HEK293 (cell line): ENCODE measurements at regions not wholly inside any gene's neighbourhood (a gene's known extent, or its start where the extent isn't known, plus 50 kb on each side); places are given as distances from the start of the nearest gene placed in this dataset.

Experiments
- CTCF ChIA-PET: fragments of 350-600 bp; formaldehyde crosslinking; extraction: SDS; loops from one replicate; lab custom pipeline; 2021; ENCODE audit warnings: antibody characterized with exemption; lab: Yijun Ruan, JAX
- POLR2A ChIA-PET: fragments of 300-600 bp; formaldehyde crosslinking; extraction: SDS; loops from one replicate; lab custom pipeline; 2020; ENCODE audit warnings: antibody characterized with exemption, inconsistent platforms; lab: Yijun Ruan, JAX
- H3K27ac ChIP-seq: fragments of 200-500 bp; sonication (Bioruptor generic); 2 replicates; pipeline ENCODE4 v1.5.1; 2014; ENCODE audit warnings: low read depth, low read length, control low read depth, inconsistent platforms; ENCODE audit errors: extremely low read depth
- H3K36me3 ChIP-seq, 2 experiments: fragments of 200-500 bp in 1 of 2; sonication (Bioruptor generic) in 1 of 2; 1 replicate in 1 of 2; 2 replicates in 1 of 2; pipeline ENCODE4 v1.5.1; 2014 to 2017; ENCODE audit warnings: inconsistent platforms in 2 of 2, low read length in 2 of 2; ENCODE audit not compliant: control insufficient read depth in 2 of 2, insufficient read depth in 1 of 2
- H3K4me1 ChIP-seq: fragments of 200-500 bp; sonication (Bioruptor generic); 2 replicates; pipeline ENCODE4 v1.5.1; 2014; ENCODE audit warnings: mild to moderate bottlenecking, low read length, inconsistent platforms; ENCODE audit not compliant: control insufficient read depth, insufficient read depth
- H3K4me3 ChIP-seq: 2 replicates; pipeline ENCODE4 v1.5.1; 2011; ENCODE audit warnings: low read depth, mild to moderate bottlenecking, control low read depth, low read length, moderate library complexity
- H3K9me3 ChIP-seq: fragments of 200-500 bp; sonication (Bioruptor generic); 2 replicates; pipeline ENCODE4 v1.5.1; 2014; ENCODE audit warnings: low read depth, low read length, inconsistent platforms; ENCODE audit not compliant: control insufficient read depth, insufficient read depth
- KLF1 ChIP-seq: fragments of 450-650 bp; formaldehyde crosslinking; IDR thresholded peaks from 2 replicates; pipeline ENCODE4 v1.5.1; 2016; ENCODE audit warnings: missing biosample characterization, missing genetic modification characterization
- RBAK ChIP-seq: fragments of 450-650 bp; formaldehyde crosslinking; IDR thresholded peaks from 2 replicates; pipeline ENCODE4 v1.5.1; 2016; ENCODE audit warnings: missing biosample characterization, missing genetic modification characterization
- SALL2 ChIP-seq: fragments of 450-650 bp; formaldehyde crosslinking; IDR thresholded peaks from 2 replicates; pipeline ENCODE4 v1.5.0; 2017; ENCODE audit warnings: missing biosample characterization, mild to moderate bottlenecking, missing genetic modification characterization, borderline replicate concordance
- TRIM28 ChIP-seq: IDR thresholded peaks from 2 replicates; pipeline ENCODE4 v1.6.1; 2011; ENCODE audit warnings: low read length, control low read depth, borderline replicate concordance
- YY1 ChIP-seq: fragments of 450-650 bp; formaldehyde crosslinking; IDR thresholded peaks from 2 replicates; pipeline ENCODE4 v1.5.1; 2018; ENCODE audit warnings: missing biosample characterization, missing genetic modification characterization
- ZNF140 ChIP-seq: fragments of 450-650 bp; formaldehyde crosslinking; IDR thresholded peaks from 2 replicates; pipeline ENCODE4 v1.5.1; 2016; ENCODE audit warnings: missing biosample characterization, missing genetic modification characterization
- ZNF18 ChIP-seq: fragments of 450-650 bp; formaldehyde crosslinking; IDR thresholded peaks from 2 replicates; pipeline ENCODE4 v1.5.1; 2016; ENCODE audit warnings: missing biosample characterization, missing genetic modification characterization
- ZNF221 ChIP-seq: fragments of 450-650 bp; formaldehyde crosslinking; IDR thresholded peaks from 2 replicates; pipeline ENCODE4 v1.5.1; 2017; ENCODE audit warnings: missing biosample characterization, missing genetic modification characterization, borderline replicate concordance
- ZNF324 ChIP-seq: fragments of 450-650 bp; formaldehyde crosslinking; IDR thresholded peaks from 2 replicates; pipeline ENCODE4 v1.5.1; 2016; ENCODE audit warnings: missing biosample characterization, missing genetic modification characterization
- ZNF37A ChIP-seq: fragments of 450-650 bp; IDR thresholded peaks from 2 replicates; pipeline ENCODE4 v1.5.1; 2018; ENCODE audit warnings: missing biosample characterization, missing genetic modification characterization
- ZNF692 ChIP-seq: fragments of 450-650 bp; formaldehyde crosslinking; IDR thresholded peaks from 2 replicates; pipeline ENCODE4 v1.5.1; 2016; ENCODE audit warnings: missing biosample characterization, missing genetic modification characterization
- ZNF704 ChIP-seq: fragments of 450-650 bp; formaldehyde crosslinking; IDR thresholded peaks from 2 replicates; pipeline ENCODE4 v1.5.1; 2016; ENCODE audit warnings: missing biosample characterization, missing genetic modification characterization
- ZSCAN30 ChIP-seq: fragments of 450-650 bp; IDR thresholded peaks from 2 replicates; pipeline ENCODE4 v1.5.1; 2018; ENCODE audit warnings: missing biosample characterization, mild to moderate bottlenecking, missing genetic modification characterization, moderate library complexity
- ZSCAN5A ChIP-seq: fragments of 450-650 bp; formaldehyde crosslinking; IDR thresholded peaks from 2 replicates; pipeline ENCODE4 v1.5.1; 2016; ENCODE audit warnings: missing biosample characterization, missing genetic modification characterization
- ZXDB ChIP-seq: fragments of 450-650 bp; formaldehyde crosslinking; IDR thresholded peaks from 2 replicates; pipeline ENCODE4 v1.5.1; 2016; ENCODE audit warnings: missing biosample characterization, missing genetic modification characterization

GRCh38 chr18:47748847-47749599 lies 181.4 kb downstream of the SMAD2 start (continued):
- TF ChIP-seq ZNF692 (tag by site-specific recombination), result peak; percentile 38; the same call in 1 of the 2 replicates
- TF ChIP-seq ZSCAN30 (tag by site-specific recombination), result peak; percentile 96

- no peaks in the 10 kb centered on the region for H3K9me3 ChIP-seq
Observed at GRCh38 chr18:47748093-47748796, 182.2 kb downstream of the SMAD2 start.

GRCh38 chr18:47747260-47747795 lies 183.1 kb downstream of the SMAD2 start:
- no peaks in the 10 kb centered on the region for H3K36me3 ChIP-seq
- H3K27ac ChIP-seq, result no peak overlapping the region
- no peaks in the 10 kb centered on the region for H3K9me3 ChIP-seq
- CTCF ChIA-PET, result interaction anchor here (0.6 to 2.8 kb wide), 10 partner anchors 9 to 648 kb away, joined by 3 to 86 read pairs (median 4); no protein-coding TSS in a partner anchor
- no peak overlapping the region for H3K4me3 ChIP-seq
- POLR2A ChIA-PET, result interaction anchor here (0.6 kb wide), 1 partner anchor 555 kb away, joined by 3 read pairs; no protein-coding TSS in a partner anchor
- TF ChIP-seq ZNF221, result no peak
- TF ChIP-seq RBAK (tag by site-specific recombination), result no peak
- no peak for TF ChIP-seq ZNF37A (tag by site-specific recombination)
- TF ChIP-seq TRIM28, result no peak
- TF ChIP-seq ZNF18, result no peak
- TF ChIP-seq, all 188 proteins: peak for 0
- H3K4me1 ChIP-seq, result no peaks in the 10 kb centered on the region

More at GRCh38 chr18:47748093-47748796, 182.2 kb downstream of the SMAD2 start:
- POLR2A ChIA-PET, result no interaction called here
- no peaks in the 10 kb centered on the region for H3K4me1 ChIP-seq
- TF ChIP-seq YY1 (tag by site-specific recombination), result no peak
- no peak for TF ChIP-seq ZNF704 (tag by site-specific recombination)
- no peak for TF ChIP-seq SALL2 (tag by site-specific recombination)
- no peak for TF ChIP-seq ZNF324
- no peak for TF ChIP-seq ZSCAN5A (tag by site-specific recombination)
- TF ChIP-seq KLF1, result no peak
- TF ChIP-seq ZNF140, result no peak
- no peak for TF ChIP-seq ZXDB (tag by site-specific recombination)
- TF ChIP-seq, all 188 proteins: peak for 0
- Histone ChIP-seq H3K36me3 (no peaks in the 10 kb centered on the region), H3K4me3 (no peak overlapping the region), H3K27ac (no peak overlapping the region)
- CTCF ChIA-PET, result interaction anchor here (0.6 to 2.8 kb wide), 99 partner anchors 7 to 800 kb away, joined by 3 to 86 read pairs (median 4); partner anchors contain the start of gene SKOR2
